HUES64 (cell line): ENCODE measurements at regions not wholly inside any gene's neighbourhood (a gene's known extent, or its start where the extent isn't known, plus 50 kb on each side); places are given as distances from the start of the nearest gene placed in this dataset.

ENCODE experiments used
- H3K27ac ChIP-seq: 2 replicates; pipeline ENCODE4 v1.7.0; 2013; ENCODE audit warnings: low read depth, low read length, inconsistent platforms
- H3K27me3 ChIP-seq: 2 replicates; pipeline ENCODE4 v1.6.1; 2013; ENCODE audit warnings: mild to moderate bottlenecking, low read length; ENCODE audit not compliant: insufficient read depth
- H3K36me3 ChIP-seq: 2 replicates; pipeline ENCODE4 v1.6.1; 2013; ENCODE audit warnings: mild to moderate bottlenecking, low read length; ENCODE audit not compliant: insufficient read depth
- H3K4me1 ChIP-seq: 2 replicates; pipeline ENCODE4 v1.6.1; 2013; ENCODE audit warnings: mild to moderate bottlenecking, low read length, moderate library complexity; ENCODE audit not compliant: insufficient read depth
- H3K4me3 ChIP-seq: 2 replicates; pipeline ENCODE4 v1.5.1; 2013; ENCODE audit warnings: mild to moderate bottlenecking, low read length, moderate library complexity
- H3K9ac ChIP-seq: 2 replicates; pipeline ENCODE4 v1.6.1; 2013; ENCODE audit warnings: mild to moderate bottlenecking, low read depth, low read length
- H3K9me3 ChIP-seq: 2 replicates; pipeline ENCODE4 v1.6.1; 2013; ENCODE audit warnings: low read depth, low read length; ENCODE audit not compliant: insufficient read depth
- WGBS: fragments of 150-250, 120-280 bp; methylation state at CpG from one replicate; pipeline ENCODE4 v1.1.7; 2013; ENCODE audit warnings: missing lambda C conversion rate; 5-methylcytosine and 5-hydroxymethylcytosine counted together

DNA sequence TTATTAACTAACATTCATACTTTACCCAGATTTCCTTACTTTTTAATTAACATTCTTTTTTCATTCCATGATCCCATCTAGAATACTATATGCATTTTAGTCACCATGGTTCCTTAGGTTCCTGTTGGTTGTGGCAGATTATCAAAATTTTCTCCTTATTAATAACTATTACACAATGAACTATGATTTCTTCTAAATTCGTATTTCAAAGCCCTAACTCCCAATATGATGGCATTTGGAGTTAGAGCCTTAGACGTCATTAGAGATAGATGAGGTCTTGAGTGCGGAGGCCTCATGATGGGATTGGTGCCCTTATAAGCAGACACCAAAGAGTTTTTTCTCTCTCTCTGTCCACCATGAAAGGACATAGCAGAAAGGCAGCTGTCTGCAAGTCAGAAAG, 485.4 kb downstream of the TLR4 start:
- H3K9ac ChIP-seq: no peak overlapping the region
- 100% methylated on average over 2 of the region's 3 CpGs for WGBS

GRCh38 chr9:118192807-118193206, 488.6 kb downstream of the TLR4 start:
- no peak overlapping the region for H3K27ac ChIP-seq
- H3K4me1 ChIP-seq: no peaks in the 10 kb centered on the region; the same call in 1 of the 2 replicates
- 100% methylated on average over 1 of the region's 2 CpGs for WGBS
- no peaks in the 10 kb centered on the region for H3K27me3 ChIP-seq
- H3K9me3 ChIP-seq: no peaks in the 10 kb centered on the region
- H3K9ac ChIP-seq: no peak overlapping the region
- H3K4me3 ChIP-seq: no peak overlapping the region
- no peaks in the 10 kb centered on the region for H3K36me3 ChIP-seq

More for the DNA sequence above, 485.4 kb downstream of the TLR4 start:
- Histone ChIP-seq H3K4me1 (no peaks in the 10 kb centered on the region; the same call in 1 of the 2 replicates), H3K4me3 (no peak overlapping the region), H3K27me3 (no peaks in the 10 kb centered on the region), H3K9me3 (no peaks in the 10 kb centered on the region), H3K27ac (no peak overlapping the region), H3K36me3 (no peaks in the 10 kb centered on the region)

- H3K36me3 ChIP-seq: no peaks in the 10 kb centered on the region
- H3K27me3 ChIP-seq: no peaks in the 10 kb centered on the region
- H3K27ac ChIP-seq: no peak overlapping the region
- H3K4me3 ChIP-seq: no peak overlapping the region
- no peaks in the 10 kb centered on the region for H3K9me3 ChIP-seq
- H3K4me1 ChIP-seq: no peaks in the 10 kb centered on the region
- no peak overlapping the region for H3K9ac ChIP-seq
Observed at GRCh38 chr9:118209343-118209742, 505.1 kb downstream of the TLR4 start.

DNA sequence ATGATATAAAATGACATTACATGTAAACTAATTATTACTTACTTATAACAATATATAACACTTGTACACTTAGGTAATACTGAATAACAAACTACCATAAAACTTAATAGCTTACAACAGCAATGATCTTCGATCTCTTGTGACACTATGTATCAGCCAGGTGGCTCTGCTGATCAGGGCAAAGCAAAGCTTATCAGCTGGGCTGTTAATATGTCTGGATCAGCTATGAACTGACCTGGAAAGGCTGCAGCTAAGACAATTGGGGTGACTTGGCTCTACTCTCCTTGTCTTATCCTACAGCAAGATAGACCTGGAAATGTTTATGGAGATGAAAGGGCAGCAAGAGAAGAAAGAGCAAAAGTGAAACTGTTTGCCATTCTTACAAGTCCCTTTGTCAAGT, 511.3 kb downstream of the TLR4 start:
- Histone ChIP-seq H3K27me3 (no peaks in the 10 kb centered on the region), H3K9me3 (no peaks in the 10 kb centered on the region), H3K27ac (no peak overlapping the region), H3K4me3 (no peak overlapping the region), H3K4me1 (no peaks in the 10 kb centered on the region), H3K9ac (no peak overlapping the region), H3K36me3 (no peaks in the 10 kb centered on the region)
- 89% methylated on average over 1 of the region's 1 CpG for WGBS

- no peak overlapping the region for H3K9ac ChIP-seq
- H3K36me3 ChIP-seq: no peaks in the 10 kb centered on the region
- no peaks in the 10 kb centered on the region for H3K27me3 ChIP-seq
- no peaks in the 10 kb centered on the region for H3K4me1 ChIP-seq
- WGBS: 88% methylated on average over 3 of the region's 3 CpGs
- H3K27ac ChIP-seq: no peak overlapping the region
- H3K9me3 ChIP-seq: no peaks in the 10 kb centered on the region
- H3K4me3 ChIP-seq: no peak overlapping the region
Observed at GRCh38 chr9:118222375-118222774, 518.2 kb downstream of the TLR4 start.

- Histone ChIP-seq H3K9ac (no peak overlapping the region), H3K36me3 (no peaks in the 10 kb centered on the region), H3K27me3 (no peaks in the 10 kb centered on the region), H3K9me3 (no peaks in the 10 kb centered on the region), H3K27ac (no peak overlapping the region), H3K4me3 (no peak overlapping the region), H3K4me1 (no peaks in the 10 kb centered on the region)
Observed at GRCh38 chr9:118223111-118223510, 518.9 kb downstream of the TLR4 start.

- peaks cover 8% of the 10 kb centered on the region for H3K4me1 ChIP-seq
- H3K9ac ChIP-seq: no peak overlapping the region
- no peak overlapping the region for H3K27ac ChIP-seq
- WGBS: 97% methylated on average over 1 of the region's 1 CpG
- H3K4me3 ChIP-seq: no peak overlapping the region
- H3K9me3 ChIP-seq: no peaks in the 10 kb centered on the region
- no peaks in the 10 kb centered on the region for H3K27me3 ChIP-seq
- H3K36me3 ChIP-seq: no peaks in the 10 kb centered on the region
Observed at GRCh38 chr9:118230329-118230728, 526.1 kb downstream of the TLR4 start.

DNA sequence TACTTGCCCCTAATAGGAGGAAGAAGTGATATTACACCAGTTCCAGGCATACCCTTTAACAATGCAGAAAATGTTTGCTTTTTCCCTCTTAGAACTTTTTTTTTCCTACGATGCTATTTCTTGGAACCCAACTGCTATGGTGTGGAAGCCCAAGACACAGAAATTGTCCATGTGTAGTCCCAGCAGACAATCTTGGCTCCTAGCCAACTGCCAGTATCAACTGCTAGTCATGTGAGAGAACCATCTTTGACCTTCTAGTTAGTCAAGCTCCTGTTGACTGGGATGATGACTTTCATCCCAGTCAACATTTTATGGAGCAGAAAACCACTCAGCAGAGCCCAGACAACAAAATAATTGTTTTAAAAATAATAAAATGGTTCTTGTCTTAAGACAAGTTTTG, 532.4 kb downstream of the TLR4 start:
- Histone ChIP-seq H3K4me3 (no peak overlapping the region), H3K27ac (no peak overlapping the region), H3K36me3 (no peaks in the 10 kb centered on the region), H3K4me1 (no peaks in the 10 kb centered on the region), H3K27me3 (no peaks in the 10 kb centered on the region), H3K9me3 (peaks cover 10% of the 10 kb centered on the region), H3K9ac (no peak overlapping the region)
- 97% methylated on average over 1 of the region's 1 CpG for WGBS

DNA sequence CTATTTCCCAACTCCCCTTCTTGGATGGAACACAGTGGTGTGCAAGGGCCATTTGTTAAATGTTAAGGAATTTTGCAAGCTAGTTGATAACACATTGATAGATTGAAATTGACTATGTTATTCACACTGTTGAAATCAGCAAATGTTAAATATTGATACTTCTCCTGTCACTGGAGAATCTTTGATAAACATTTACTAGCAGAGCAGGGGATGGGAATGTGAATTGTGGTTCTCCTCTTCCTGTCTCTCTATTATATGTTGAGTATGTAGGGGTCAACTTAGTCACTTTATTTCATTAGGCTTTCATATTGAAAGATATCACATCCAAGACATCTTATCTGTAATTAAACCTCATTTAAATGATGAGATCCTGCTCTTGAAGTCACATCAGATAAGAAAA, 533.9 kb downstream of the TLR4 start:
- peaks cover 23% of the 10 kb centered on the region for H3K9me3 ChIP-seq

GRCh38 chr9:118252027-118252426, 547.8 kb downstream of the TLR4 start:
- WGBS: 88% methylated on average over 1 of the region's 2 CpGs
- Histone ChIP-seq H3K36me3 (no peaks in the 10 kb centered on the region), H3K9me3 (peaks cover 8% of the 10 kb centered on the region; the same call in 1 of the 2 replicates), H3K27me3 (no peaks in the 10 kb centered on the region), H3K9ac (no peak overlapping the region), H3K4me1 (no peaks in the 10 kb centered on the region), H3K4me3 (no peak overlapping the region), H3K27ac (no peak overlapping the region)

More for the DNA sequence above, 533.9 kb downstream of the TLR4 start:
- H3K27me3 ChIP-seq: no peaks in the 10 kb centered on the region
- H3K4me1 ChIP-seq: no peaks in the 10 kb centered on the region
- H3K27ac ChIP-seq: no peak overlapping the region
- H3K9ac ChIP-seq: no peak overlapping the region
- no peaks in the 10 kb centered on the region for H3K36me3 ChIP-seq
- no peak overlapping the region for H3K4me3 ChIP-seq

DNA sequence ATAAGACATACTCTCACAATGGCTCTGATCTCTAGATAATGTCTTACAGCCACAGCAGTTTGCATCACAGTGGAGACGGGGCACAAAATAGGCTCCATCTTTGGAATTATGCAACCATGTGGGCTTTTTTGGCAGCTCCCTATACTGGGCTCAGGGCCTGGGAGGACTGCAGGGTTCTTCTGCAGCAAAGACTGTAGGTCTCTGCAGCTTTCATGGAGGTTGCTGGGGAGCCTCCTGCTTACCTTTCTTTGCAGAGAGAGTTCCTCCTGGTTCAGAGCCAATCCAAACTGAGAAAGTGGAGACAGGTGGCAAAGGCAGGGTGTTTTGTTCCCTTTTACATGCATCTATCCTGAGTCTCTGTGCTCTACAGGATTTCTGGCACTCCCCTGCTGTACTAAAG, 558.0 kb downstream of the TLR4 start:
- Histone ChIP-seq H3K9ac (no peak overlapping the region), H3K9me3 (no peaks in the 10 kb centered on the region), H3K27me3 (no peaks in the 10 kb centered on the region), H3K36me3 (no peaks in the 10 kb centered on the region), H3K4me3 (no peak overlapping the region), H3K4me1 (no peaks in the 10 kb centered on the region), H3K27ac (no peak overlapping the region)
- 91% methylated on average over 1 of the region's 1 CpG for WGBS

GRCh38 chr9:118263949-118264348, 559.7 kb downstream of the TLR4 start:
- H3K27me3 ChIP-seq: no peaks in the 10 kb centered on the region
- no peak overlapping the region for H3K4me3 ChIP-seq
- no peaks in the 10 kb centered on the region for H3K4me1 ChIP-seq
- no peak overlapping the region for H3K9ac ChIP-seq
- H3K36me3 ChIP-seq: no peaks in the 10 kb centered on the region
- no peak overlapping the region for H3K27ac ChIP-seq
- no peaks in the 10 kb centered on the region for H3K9me3 ChIP-seq
